ENCODE measurements at regions not wholly inside any gene's neighbourhood (a gene's known extent, or its start where the extent isn't known, plus 50 kb on each side); places are given as distances from the start of the nearest gene placed in this dataset.

DNA sequence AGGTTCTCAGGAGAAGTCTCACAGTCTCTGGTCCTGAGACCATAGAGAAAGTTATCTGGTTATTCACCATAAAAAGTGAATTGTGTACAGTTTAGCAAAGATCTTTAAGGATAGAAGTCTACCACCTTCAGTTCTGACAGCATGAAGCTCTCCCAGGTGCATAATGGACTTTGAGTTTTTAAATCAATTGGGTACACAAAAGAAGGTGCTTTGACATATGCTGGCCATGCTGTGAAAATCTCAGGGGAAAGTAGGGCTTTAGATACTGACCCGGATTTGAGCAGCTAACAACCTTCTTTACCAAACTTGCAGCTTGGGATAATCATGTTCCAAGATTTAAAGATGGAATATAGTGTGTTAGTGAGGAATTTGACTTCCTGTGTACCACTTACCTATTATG, 264.2 kb downstream of the ZSWIM6 start:
- Mint-ChIP-seq H3K27me3 (peaks cover 8% of the 10 kb centered on the region), H3K4me1 (no peaks in the 10 kb centered on the region), H3K36me3 (no peaks in the 10 kb centered on the region), H3K9me3 (no peaks in the 10 kb centered on the region), H3K4me3 (no peak overlapping the region), H3K27ac (no peak overlapping the region)
- no peak for DNase-seq

DNA sequence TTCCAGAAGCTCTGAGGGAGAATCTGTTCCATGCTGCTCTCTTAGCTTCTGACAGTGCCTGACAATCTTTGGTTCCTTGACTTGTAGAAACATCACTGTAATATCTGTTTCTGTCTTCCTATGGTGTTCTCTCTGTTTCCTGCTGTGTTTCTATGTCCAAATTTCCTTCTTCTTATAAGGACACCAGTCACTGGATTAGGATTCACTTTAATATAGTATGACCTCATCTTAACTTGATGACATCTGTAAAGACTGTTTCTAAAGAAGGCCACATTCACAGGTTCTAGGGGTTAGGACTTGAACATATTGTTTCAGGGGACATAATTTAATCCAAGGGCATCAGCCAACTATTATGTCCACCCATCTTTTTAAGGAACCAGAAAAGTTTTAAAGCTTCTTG, 265.6 kb downstream of the ZSWIM6 start:
- H3K36me3 Mint-ChIP-seq: no peaks in the 10 kb centered on the region
- H3K27ac Mint-ChIP-seq: no peak overlapping the region
- peaks cover 4% of the 10 kb centered on the region for H3K27me3 Mint-ChIP-seq
- DNase-seq: no peak
- no peak overlapping the region for H3K4me3 Mint-ChIP-seq
- H3K9me3 Mint-ChIP-seq: no peaks in the 10 kb centered on the region
- no peaks in the 10 kb centered on the region for H3K4me1 Mint-ChIP-seq

DNA sequence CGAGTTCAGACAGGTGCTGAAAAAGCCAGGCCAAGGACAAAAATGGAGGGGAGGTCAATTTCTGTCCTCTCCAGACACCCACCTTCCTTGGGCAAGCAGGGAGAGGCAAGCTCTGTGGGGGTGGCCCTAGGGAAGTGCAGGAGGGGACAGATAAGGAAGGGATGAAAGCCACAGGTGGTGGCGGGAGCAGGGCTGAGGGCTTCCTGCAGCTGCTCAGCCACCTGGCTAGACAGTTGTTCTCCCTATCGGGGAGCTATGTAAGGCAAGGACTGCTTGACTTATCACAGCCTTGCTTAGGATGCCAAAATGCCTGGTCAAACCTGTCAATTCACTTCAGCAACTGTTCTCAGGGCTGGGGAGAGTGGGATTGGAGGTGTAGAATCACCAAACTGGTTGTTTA, 266.1 kb downstream of the ZSWIM6 start:
- H3K27ac Mint-ChIP-seq: no peak overlapping the region
- no peak for DNase-seq
- peaks cover 4% of the 10 kb centered on the region for H3K27me3 Mint-ChIP-seq
- no peaks in the 10 kb centered on the region for H3K9me3 Mint-ChIP-seq
- no peak overlapping the region for H3K4me3 Mint-ChIP-seq
- no peaks in the 10 kb centered on the region for H3K4me1 Mint-ChIP-seq
- no peaks in the 10 kb centered on the region for H3K36me3 Mint-ChIP-seq

DNA sequence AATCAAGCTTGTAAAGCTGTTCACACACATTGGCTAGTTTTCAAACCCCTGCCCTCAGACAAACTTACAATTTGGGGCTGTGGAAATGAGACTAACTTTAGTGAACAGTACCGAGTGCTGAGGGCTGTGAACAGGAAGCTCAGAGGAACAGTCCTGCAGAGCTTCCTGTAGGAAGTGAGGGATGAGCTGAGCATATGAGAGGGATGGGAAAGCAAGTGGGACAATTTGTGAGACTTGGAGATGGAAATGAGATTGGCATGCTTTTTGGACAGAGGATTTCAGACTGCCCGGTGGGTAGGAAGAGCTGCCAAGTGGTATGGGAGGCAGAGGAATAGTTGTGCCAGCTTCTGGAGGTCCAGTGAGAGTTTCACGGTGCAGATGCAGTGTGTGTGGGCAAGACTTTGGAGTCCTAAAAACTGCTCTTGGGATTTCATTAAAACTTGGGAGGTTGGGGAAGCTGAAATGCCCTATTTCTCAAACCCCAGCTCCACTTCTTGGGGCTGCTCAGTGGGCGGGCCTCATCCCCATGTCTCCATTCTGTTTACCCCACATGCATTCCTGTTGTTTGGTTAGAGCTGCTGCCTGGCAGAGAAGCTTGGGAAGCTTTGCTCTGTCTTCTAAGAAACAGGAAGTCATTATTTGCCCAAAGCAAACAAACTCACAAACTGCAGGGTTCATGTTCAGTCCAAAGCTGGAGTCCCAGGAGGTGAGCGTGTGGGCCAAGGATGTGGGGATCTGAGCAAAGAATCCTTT, 267.5 kb downstream of the ZSWIM6 start:
- H3K9me3 Mint-ChIP-seq: no peaks in the 10 kb centered on the region
- H3K4me1 Mint-ChIP-seq: no peaks in the 10 kb centered on the region
- H3K27ac Mint-ChIP-seq: no peak overlapping the region
- H3K36me3 Mint-ChIP-seq: no peaks in the 10 kb centered on the region
- no peak for DNase-seq
- H3K27me3 Mint-ChIP-seq: peaks cover 4% of the 10 kb centered on the region
- H3K4me3 Mint-ChIP-seq: no peak overlapping the region

DNA sequence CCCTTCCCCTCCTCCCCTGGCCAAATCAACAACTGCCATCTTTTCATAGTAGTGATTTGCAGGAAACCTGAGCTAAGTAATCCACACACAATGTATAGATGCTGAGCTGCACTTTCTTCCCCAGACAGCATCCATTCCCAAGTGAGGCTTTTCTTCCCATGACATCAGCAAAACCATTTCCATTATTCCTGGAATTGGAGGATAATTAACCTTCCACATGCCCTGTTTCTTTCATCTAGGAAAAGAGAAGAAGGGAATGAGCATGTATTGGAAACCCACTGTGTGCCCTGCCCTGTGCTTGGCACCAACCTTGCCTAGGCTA, 268.0 kb downstream of the ZSWIM6 start:
- DNase-seq: no peak
- Mint-ChIP-seq H3K9me3 (no peaks in the 10 kb centered on the region), H3K4me1 (no peaks in the 10 kb centered on the region), H3K36me3 (no peaks in the 10 kb centered on the region), H3K27me3 (peaks cover 4% of the 10 kb centered on the region), H3K4me3 (no peak overlapping the region), H3K27ac (no peak overlapping the region)

DNA sequence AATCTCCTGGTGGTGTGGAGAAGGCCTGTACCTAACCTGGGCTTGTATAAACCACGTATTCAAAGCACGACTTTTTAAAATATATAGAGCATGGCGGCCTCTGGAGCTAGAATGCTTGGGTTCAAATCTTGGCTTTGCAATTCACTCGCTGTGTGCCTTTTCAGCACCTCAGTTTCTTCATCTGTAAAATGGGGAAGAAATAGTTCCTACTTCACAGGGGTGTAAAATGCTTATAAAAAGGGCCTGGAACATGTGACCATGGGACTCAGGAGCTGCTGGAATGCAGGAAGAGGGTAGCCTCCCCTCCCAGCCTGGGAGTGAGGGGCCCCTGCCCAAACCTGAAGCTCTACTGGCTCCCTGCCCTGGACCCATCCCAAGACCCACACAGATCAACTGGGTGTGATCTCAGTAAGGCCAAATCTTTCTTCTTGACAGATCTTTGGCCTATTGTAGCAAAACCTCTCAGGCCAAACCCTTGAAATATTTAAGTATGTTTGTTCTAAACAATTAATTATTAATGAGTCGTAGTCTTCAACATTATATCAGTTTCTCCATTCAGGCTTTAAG, 269.0 kb downstream of the ZSWIM6 start:
- H3K36me3 Mint-ChIP-seq: no peaks in the 10 kb centered on the region
- no peak overlapping the region for H3K4me3 Mint-ChIP-seq
- no peaks in the 10 kb centered on the region for H3K4me1 Mint-ChIP-seq
- peaks cover 4% of the 10 kb centered on the region for H3K27me3 Mint-ChIP-seq
- no peak for DNase-seq
- H3K9me3 Mint-ChIP-seq: no peaks in the 10 kb centered on the region
- H3K27ac Mint-ChIP-seq: no peak overlapping the region

DNA sequence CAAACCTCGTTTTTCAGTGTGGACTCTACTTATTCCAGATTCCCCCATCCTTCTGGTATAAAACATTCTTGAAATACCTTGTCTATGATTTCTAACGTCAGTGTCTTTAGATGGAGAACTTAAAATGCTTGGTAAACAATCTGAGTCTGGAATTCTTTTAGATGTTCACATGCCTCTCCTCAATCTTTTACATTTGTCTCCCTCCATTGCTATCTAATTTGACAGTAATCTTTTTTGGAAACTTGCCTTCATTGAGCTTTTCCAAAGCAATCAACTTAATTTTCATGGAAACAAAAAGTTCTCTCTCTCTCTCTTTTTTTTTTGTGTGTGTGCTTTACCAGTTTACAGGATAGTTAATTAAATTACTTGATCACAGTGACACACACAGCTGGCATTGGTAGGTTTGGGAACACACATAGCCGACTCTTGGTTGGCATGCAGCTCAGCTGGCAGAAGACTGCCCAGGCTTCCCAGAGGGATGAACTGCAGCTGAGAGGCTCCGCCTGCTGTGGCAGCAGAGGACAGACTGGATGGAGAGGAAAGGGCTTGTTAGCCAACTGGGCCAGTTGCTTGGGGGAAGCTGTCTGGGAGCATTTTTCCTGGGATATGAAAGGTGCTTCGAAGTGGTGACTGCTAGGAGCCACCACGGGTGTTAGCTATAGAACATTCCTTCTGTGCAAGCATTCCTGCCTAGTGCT, 271.3 kb downstream of the ZSWIM6 start:
- no peaks in the 10 kb centered on the region for H3K9me3 Mint-ChIP-seq
- no peaks in the 10 kb centered on the region for H3K36me3 Mint-ChIP-seq
- H3K27ac Mint-ChIP-seq: no peak overlapping the region
- H3K4me3 Mint-ChIP-seq: no peak overlapping the region
- no peaks in the 10 kb centered on the region for H3K4me1 Mint-ChIP-seq
- no peaks in the 10 kb centered on the region for H3K27me3 Mint-ChIP-seq
- DNase-seq: no peak

DNA sequence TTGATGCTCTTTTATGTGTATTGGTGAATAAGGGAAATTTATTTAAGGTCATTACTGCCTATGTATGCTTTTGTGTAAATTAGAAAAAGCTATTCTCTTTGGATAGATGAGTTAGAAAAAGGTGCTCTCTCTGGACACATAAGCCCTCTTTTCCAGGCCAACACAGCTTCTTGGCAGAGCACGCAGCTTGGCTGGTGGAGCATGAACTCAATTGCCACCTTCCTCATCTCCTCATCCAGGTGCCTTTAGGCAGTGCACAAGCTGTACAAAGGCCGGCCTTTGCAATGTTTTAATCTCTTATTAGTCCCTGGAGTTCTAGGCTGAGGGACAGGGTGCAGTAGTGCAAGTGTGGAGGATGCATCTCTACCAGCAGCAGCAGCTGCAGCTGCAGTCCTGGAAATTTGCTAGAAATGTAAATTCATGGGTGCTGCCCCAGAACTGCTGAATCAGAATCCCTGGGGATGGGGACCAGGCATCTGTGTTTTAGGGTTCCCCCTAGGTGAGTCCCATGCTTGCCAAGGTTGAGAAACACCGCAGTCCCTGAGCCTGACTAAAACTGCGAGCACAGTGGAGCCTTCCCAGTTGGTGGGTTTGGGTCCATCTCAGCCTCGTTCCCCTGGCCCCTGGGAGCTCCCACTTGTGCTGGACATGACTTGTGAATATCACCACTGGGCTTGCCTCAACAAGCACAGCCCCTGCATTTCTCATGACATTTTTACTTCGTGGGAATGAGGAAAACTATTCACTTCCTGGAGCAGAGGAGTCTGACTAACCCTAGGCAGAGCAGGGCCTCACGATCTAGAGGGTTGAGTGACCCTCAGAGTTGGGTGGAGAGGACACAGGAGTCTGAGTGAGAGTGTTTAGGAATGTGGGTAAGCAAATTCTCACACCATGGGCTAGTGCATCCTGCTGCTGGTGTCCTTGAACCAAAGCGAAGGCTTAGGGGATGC, 272.3 kb downstream of the ZSWIM6 start:
- no peak for DNase-seq
- H3K4me3 Mint-ChIP-seq: no peak overlapping the region
- no peaks in the 10 kb centered on the region for H3K36me3 Mint-ChIP-seq
- no peaks in the 10 kb centered on the region for H3K27me3 Mint-ChIP-seq
- no peaks in the 10 kb centered on the region for H3K9me3 Mint-ChIP-seq
- no peak overlapping the region for H3K27ac Mint-ChIP-seq
- H3K4me1 Mint-ChIP-seq: no peaks in the 10 kb centered on the region

DNA sequence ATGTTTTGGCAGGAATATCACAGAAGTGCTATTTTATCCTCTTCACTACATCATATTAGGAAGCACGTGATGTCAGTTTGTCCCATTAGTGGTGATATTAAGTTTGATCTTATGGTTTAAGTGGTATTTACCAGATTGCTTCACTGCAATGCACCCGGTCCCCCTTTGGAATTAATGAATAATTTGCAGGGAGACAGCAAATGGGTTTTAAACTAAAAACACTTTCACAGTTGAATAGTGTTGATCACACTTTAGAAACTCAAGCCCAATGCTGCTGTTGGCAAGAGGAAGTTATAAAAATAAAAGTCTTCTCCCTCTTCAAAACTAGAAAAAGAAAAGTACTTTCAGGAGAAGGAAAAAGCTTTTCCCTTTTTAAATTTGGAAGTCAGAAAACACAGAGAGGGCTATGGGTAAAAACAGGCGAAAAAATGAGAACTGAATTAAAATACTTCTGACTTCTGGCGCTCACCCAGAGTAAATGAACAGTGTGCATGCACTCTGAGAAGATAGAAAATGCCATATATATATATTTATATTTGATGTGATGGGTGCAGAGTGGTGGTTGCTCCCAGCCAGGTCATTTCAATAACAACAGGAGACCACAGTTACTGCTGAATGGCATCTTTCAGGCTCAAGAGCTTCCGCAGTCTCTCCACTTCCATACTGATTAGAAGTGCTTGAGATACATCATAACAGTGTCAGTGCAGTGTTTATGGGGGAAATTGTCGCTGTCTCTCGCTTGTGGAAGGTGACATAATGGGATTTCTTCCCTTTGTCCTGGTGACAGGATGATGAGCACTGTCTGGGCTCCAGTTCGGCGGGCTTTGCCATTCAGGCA, 278.0 kb downstream of the ZSWIM6 start:
- no peak for DNase-seq
- no peaks in the 10 kb centered on the region for H3K9me3 Mint-ChIP-seq
- no peak overlapping the region for H3K4me3 Mint-ChIP-seq
- H3K27ac Mint-ChIP-seq: no peak overlapping the region
- H3K27me3 Mint-ChIP-seq: peaks cover 15% of the 10 kb centered on the region
- no peaks in the 10 kb centered on the region for H3K36me3 Mint-ChIP-seq
- H3K4me1 Mint-ChIP-seq: no peaks in the 10 kb centered on the region

DNA sequence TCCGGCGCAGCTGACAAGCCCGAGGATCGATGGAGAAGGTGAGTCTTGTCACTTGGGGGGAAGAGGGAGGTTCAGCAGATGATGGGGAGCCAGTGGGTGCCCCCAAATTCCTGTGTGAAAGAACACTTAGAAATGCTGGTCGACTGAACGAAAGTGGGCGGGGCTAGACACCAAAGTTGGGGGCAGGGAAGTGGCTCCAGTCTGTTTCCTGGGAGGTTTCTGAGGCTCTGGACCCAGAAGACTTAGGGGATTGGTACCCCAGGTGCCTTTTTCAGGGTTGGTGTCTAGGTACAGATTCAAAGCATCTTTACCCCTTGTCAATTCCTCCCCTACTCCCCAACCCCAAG, 278.6 kb downstream of the ZSWIM6 start:
- Mint-ChIP-seq H3K27ac (no peak overlapping the region), H3K27me3 (peaks cover 15% of the 10 kb centered on the region), H3K4me3 (no peak overlapping the region)

DNA sequence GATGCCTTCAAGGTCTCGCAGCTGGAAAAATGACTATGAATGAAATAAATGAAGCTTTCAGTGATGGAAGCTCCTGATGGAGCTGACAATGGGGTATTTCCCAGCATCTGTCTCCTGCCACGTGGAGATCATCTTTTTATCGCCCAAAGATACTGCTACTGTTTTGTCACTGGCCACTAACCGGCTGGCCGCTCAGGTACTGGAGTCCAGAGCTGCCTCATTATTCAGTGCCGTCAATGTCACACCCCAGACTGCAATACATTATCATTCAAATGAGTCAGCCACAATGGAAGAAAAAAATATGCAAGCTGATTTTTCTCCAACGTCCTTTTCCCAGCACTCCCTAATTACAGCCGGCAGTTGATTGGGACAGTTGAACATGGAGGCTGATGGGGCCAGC, 280.4 kb downstream of the ZSWIM6 start:
- Mint-ChIP-seq H3K27me3 (peaks cover 15% of the 10 kb centered on the region), H3K36me3 (no peaks in the 10 kb centered on the region), H3K4me3 (no peak overlapping the region), H3K4me1 (no peaks in the 10 kb centered on the region), H3K9me3 (no peaks in the 10 kb centered on the region), H3K27ac (no peak overlapping the region)
- no peak for DNase-seq

More for the DNA sequence above, 278.6 kb downstream of the ZSWIM6 start:
- Mint-ChIP-seq H3K9me3 (no peaks in the 10 kb centered on the region), H3K4me1 (no peaks in the 10 kb centered on the region), H3K36me3 (no peaks in the 10 kb centered on the region)
- no peak for DNase-seq

DNA sequence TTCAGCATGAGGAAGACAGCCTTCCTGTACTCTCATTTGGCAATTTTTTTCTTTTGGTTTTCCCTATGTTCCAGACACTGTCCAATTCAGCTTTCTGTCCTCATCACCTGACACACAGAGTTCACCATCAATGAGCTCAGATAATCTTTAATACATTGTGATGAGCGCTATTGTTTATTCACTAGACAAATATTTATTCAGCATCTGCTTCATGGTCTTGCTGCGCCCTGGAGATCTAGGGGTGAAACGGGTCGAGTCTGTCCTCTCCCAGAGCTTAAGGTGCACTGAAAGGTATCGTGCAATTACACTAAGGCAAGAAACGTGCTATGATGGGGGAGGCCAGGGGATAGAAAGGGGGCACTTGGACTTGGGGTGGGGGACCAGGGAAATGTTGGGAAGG, 281.6 kb downstream of the ZSWIM6 start:
- Mint-ChIP-seq H3K9me3 (no peaks in the 10 kb centered on the region), H3K4me3 (no peak overlapping the region), H3K27me3 (peaks cover 19% of the 10 kb centered on the region), H3K4me1 (no peaks in the 10 kb centered on the region), H3K27ac (no peak overlapping the region), H3K36me3 (no peaks in the 10 kb centered on the region)
- DNase-seq: no peak

DNA sequence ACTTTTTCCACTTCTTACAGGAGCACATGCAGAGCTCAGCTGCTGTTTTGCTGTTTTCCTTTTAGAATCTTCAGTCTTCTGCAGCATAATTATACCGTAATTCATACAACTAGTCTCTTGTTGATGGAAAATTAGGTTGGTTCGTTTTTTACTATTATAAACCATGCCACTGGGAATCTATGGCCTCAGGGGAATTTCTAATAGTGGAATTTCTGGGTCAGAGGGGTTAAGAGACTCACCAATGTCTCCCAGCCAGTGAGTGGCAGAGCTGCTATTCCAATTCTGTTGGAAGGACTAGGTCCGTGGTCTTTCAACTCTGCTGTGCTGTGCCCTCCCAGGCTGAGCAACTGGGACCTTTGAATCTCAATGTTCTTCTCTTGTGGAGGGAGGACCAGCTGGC, 282.5 kb downstream of the ZSWIM6 start:
- peaks cover 18% of the 10 kb centered on the region for H3K27me3 Mint-ChIP-seq
- DNase-seq: no peak
- no peak overlapping the region for H3K4me3 Mint-ChIP-seq
- H3K27ac Mint-ChIP-seq: no peak overlapping the region
- H3K9me3 Mint-ChIP-seq: no peaks in the 10 kb centered on the region
- H3K4me1 Mint-ChIP-seq: no peaks in the 10 kb centered on the region
- no peaks in the 10 kb centered on the region for H3K36me3 Mint-ChIP-seq

DNA sequence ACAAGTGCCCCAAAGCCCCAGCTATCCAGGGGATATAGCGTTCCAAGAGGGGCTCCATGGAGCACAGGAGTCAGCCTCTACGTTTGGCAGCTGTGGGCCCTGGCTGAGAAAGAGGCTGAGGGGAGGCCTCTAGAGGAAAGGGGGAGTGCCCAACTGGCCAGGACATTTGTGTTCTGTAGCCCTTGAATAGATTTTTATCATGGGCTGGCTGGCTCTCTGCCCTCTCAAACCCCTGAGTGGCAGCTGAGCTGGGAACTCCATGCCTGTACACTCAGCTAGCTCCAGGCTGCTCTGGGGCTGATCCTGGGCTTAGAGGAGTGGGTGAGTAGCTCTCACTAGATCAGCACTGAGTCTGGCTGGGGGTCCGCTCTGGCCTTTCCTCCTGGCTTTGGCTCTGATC, 285.0 kb downstream of the ZSWIM6 start:
- H3K27me3 Mint-ChIP-seq: peaks cover 11% of the 10 kb centered on the region
- no peak for DNase-seq
- no peak overlapping the region for H3K4me3 Mint-ChIP-seq
- no peaks in the 10 kb centered on the region for H3K9me3 Mint-ChIP-seq
- no peaks in the 10 kb centered on the region for H3K36me3 Mint-ChIP-seq
- H3K4me1 Mint-ChIP-seq: no peaks in the 10 kb centered on the region
- H3K27ac Mint-ChIP-seq: no peak overlapping the region
